ENCODE measurements at regions not wholly inside any gene's neighbourhood (a gene's known extent, or its start where the extent isn't known, plus 50 kb on each side); places are given as distances from the start of the nearest gene placed in this dataset.
"Not testable (repeated sequence)": the region's sequence is repeated elsewhere in the genome, so short reads cannot be mapped to it uniquely, and the experiment has no call there.

GRCh38 chr12:75646329-75647210 is 135.2 kb upstream of the KRR1 start:
- DNase-seq (ENCODE audit: low read depth in 2 of 2): no peak

- DNase-seq (ENCODE audit: low read depth in 2 of 2): no peak
Observed at GRCh38 chr12:75644472-75645072, 133.2 kb upstream of the KRR1 start.

GRCh38 chr12:75643119-75643518 is 131.7 kb upstream of the KRR1 start:
- not testable (repeated sequence) for DNase-seq (ENCODE audit: low read depth in 2 of 2)

GRCh38 chr12:75642226-75642625 is 130.8 kb upstream of the KRR1 start:
- no peak for DNase-seq (ENCODE audit: low read depth in 2 of 2)

- DNase-seq (ENCODE audit: low read depth in 2 of 2): peak; percentile 75 to 76
Observed at GRCh38 chr12:75641031-75641780, 129.8 kb upstream of the KRR1 start.

- DNase-seq (ENCODE audit: low read depth in 2 of 2): no peak
Observed at GRCh38 chr12:75638792-75639191, 127.4 kb upstream of the KRR1 start.

- DNase-seq (ENCODE audit: low read depth in 2 of 2): no peak
Observed at GRCh38 chr12:75636607-75637006, 125.2 kb upstream of the KRR1 start.

- DNase-seq (ENCODE audit: low read depth in 2 of 2): peak; percentile 61 to 64
Observed at GRCh38 chr12:75635606-75636444, 124.4 kb upstream of the KRR1 start.

- DNase-seq (ENCODE audit: low read depth in 2 of 2): no peak
Observed at GRCh38 chr12:75634244-75635222, 123.1 kb upstream of the KRR1 start.

GRCh38 chr12:75633789-75634188 is 122.4 kb upstream of the KRR1 start:
- DNase-seq (ENCODE audit: low read depth in 2 of 2): no peak

GRCh38 chr12:75632442-75632841 is 121.0 kb upstream of the KRR1 start:
- no peak for DNase-seq (ENCODE audit: low read depth in 2 of 2)

GRCh38 chr12:75631831-75632230 is 120.4 kb upstream of the KRR1 start:
- DNase-seq (ENCODE audit: low read depth in 2 of 2): no peak

GRCh38 chr12:75630091-75630490 is 118.7 kb upstream of the KRR1 start:
- no peak for DNase-seq (ENCODE audit: low read depth in 2 of 2)

- no peak for DNase-seq (ENCODE audit: low read depth in 2 of 2)
Observed at GRCh38 chr12:75628916-75629315, 117.5 kb upstream of the KRR1 start.

- no peak for DNase-seq (ENCODE audit: low read depth in 2 of 2)
Observed at GRCh38 chr12:75628511-75628910, 117.1 kb upstream of the KRR1 start.

GRCh38 chr12:75623631-75624154 is 112.3 kb upstream of the KRR1 start:
- no peak for DNase-seq (ENCODE audit: low read depth in 2 of 2)

- no peak for DNase-seq (ENCODE audit: low read depth in 2 of 2)
Observed at GRCh38 chr12:75622492-75622891, 111.1 kb upstream of the KRR1 start.

GRCh38 chr12:75614396-75614795 is 103.0 kb upstream of the KRR1 start:
- DNase-seq (ENCODE audit: low read depth in 2 of 2): not testable (repeated sequence)

- no peak for DNase-seq (ENCODE audit: low read depth in 2 of 2)
Observed at GRCh38 chr12:75613981-75614380, 102.6 kb upstream of the KRR1 start.

GRCh38 chr12:75611041-75611440 is 99.6 kb upstream of the KRR1 start:
- DNase-seq (ENCODE audit: low read depth in 2 of 2): no peak
